ENCODE measurements at regions not wholly inside any gene's neighbourhood (a gene's known extent, or its start where the extent isn't known, plus 50 kb on each side); places are given as distances from the start of the nearest gene placed in this dataset.

- no peak for DNase-seq (ENCODE audit: low spot score)
Observed at GRCh38 chr3:127136706-127137105, 56.2 kb upstream of the PRR23E start.

GRCh38 chr3:127137113-127137512 lies 55.8 kb upstream of the PRR23E start:
- no peak for DNase-seq (ENCODE audit: low spot score)

GRCh38 chr3:127137757-127138536 lies 55.0 kb upstream of the PRR23E start:
- no peak for DNase-seq (ENCODE audit: low spot score)

GRCh38 chr3:127139601-127140500 lies 53.1 kb upstream of the PRR23E start:
- DNase-seq (ENCODE audit: low spot score): no peak

GRCh38 chr3:127140501-127141460 lies 52.1 kb upstream of the PRR23E start:
- no peak for DNase-seq (ENCODE audit: low spot score)

GRCh38 chr3:127141921-127142730 lies 50.8 kb upstream of the PRR23E start:
- DNase-seq (ENCODE audit: low spot score): no peak
